AG09319 (cell line): ENCODE measurements at regions not wholly inside any gene's neighbourhood (a gene's known extent, or its start where the extent isn't known, plus 50 kb on each side); places are given as distances from the start of the nearest gene placed in this dataset.
"Not testable (repeated sequence)": the region's sequence is repeated elsewhere in the genome, so short reads cannot be mapped to it uniquely, and the experiment has no call there.

Source experiments
- DNase-seq: peaks from one replicate; pipeline ENCODE4 v3.0.0-alpha.2; 2010; ENCODE audit warnings: low read depth; ENCODE audit errors: extremely low read depth
- CTCF ChIP-seq: IDR thresholded peaks from 2 replicates; pipeline ENCODE4 v1.5.1; 2011; ENCODE audit warnings: low read depth, mild to moderate bottlenecking, inconsistent platforms, low read length, moderate library complexity

- no peak for DNase-seq
- no peak for TF ChIP-seq CTCF
Observed at GRCh38 chr9:124084087-124084486, 72.5 kb downstream of the LHX2 start.

GRCh38 chr9:124087226-124087625, 75.7 kb downstream of the LHX2 start:
- no peak for DNase-seq
- no peak for TF ChIP-seq CTCF

- no peak for TF ChIP-seq CTCF
- DNase-seq = no peak
Observed at GRCh38 chr9:124088476-124088837, 76.9 kb downstream of the LHX2 start.

DNA sequence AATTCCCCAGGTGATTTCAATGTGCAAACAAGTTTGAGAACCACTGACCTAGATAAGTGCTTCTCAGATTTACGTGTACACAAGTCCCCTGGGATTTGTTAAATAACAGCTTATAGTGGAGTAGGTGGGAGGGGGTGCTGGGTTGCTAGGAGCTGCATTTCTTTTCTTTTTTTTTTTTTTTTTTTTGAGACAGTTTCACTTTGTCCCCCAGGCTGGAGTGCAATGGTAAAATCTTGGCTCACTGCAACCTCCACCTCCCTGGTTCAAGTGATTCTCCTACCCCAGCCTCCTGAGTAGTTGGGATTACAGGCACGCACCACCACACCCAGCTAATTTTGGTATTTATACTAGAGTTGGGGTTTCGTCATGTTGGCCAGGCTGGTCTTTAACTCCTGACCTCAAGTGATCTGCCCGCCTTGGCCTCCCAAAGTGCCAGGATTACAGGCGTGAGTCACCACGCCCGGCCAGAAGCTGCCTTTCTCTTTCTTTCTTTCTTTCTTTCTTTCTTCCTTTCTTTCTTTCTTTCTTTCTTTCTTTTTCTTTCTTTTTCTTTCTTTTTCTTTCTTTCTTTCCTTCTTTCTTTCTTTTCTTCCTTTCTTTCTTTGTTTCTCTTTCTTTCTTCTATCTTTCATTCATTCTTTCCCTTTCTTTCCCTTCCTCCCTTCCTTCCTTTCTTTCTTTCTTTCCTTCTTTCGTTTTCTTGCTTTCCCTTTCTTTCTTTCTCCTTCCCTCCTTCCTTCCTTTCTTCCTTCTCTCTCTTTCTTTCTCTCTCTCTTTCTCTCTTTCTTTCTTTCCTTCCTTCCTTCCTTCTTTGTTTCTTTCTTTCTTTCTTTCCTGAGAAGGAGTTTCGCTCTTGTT, 78.3 kb downstream of the LHX2 start:
- DNase-seq = not testable (repeated sequence)

DNA sequence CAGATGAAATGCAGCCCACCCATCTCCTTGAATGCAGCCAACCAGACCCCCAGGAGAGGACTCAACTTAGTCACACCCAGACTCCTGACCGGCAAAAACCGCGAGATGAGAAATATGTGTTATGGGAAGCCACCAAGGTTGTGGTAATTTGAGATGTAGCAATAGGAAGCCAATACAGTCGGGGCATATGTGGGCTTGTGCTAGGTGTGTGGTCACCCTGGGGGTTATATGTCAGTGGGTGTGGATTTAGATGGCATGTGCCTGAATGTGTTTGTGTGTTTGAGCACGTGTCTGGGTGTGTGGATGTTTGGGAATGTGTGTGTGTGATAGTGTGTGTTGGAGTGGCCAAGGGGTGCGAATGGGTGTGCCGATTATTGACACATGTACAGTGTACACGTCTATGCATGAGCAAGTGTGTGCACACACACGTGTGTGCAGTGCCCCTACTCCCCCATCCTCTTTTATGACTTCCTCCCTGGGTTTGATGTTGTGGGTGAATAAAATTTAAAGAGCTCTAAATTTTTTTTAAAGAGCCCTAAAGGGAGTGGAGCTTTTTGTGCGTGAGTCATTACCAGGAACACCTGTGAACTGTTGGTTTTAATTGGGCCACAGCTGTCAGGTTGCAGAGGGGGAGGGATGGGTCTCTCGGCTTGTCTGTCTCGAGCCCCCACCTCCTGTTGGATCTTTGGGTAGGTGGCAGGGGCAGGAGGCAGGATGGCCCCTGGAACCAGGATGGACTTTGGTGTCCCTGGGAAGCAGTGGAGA, 86.8 kb downstream of the LHX2 start:
- no peak for DNase-seq
- no peak for TF ChIP-seq CTCF

DNA sequence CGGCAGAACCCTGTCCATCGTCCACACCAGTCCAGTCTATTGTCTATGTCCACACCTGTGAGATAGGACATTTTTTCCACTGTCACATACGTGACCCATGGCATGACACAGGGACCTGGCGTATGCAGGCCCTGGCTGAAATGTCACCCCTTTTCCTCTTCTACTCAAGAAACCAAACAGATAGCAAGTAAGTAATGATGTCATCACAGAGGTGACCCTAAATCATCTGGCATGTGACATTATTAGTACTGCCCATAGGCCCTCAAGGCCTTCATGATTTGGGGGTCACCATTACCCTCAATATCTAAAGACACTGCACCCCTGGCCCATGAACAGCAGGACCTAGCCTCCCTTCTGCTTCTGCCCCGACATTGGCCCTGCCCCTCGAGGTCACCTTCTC, 88.3 kb downstream of the LHX2 start:
- TF ChIP-seq CTCF = no peak

GRCh38 chr9:124101215-124101968, 89.8 kb downstream of the LHX2 start:
- no peak for TF ChIP-seq CTCF
- no peak for DNase-seq

More for the DNA sequence above, 88.3 kb downstream of the LHX2 start:
- no peak for DNase-seq
